SK-N-SH (cell line): ENCODE measurements at regions not wholly inside any gene's neighbourhood (a gene's known extent, or its start where the extent isn't known, plus 50 kb on each side); places are given as distances from the start of the nearest gene placed in this dataset.

Experiments used
- CTCF ChIA-PET: fragments of 300-600, 350-600 bp; formaldehyde crosslinking; extraction: SDS; loops from one replicate; lab custom pipeline; 2021; lab: Yijun Ruan, JAX
- POLR2A ChIA-PET: fragments of 350-600 bp; sonication (Branson Sonifier 250); formaldehyde crosslinking; extraction: SDS; loops from one replicate; lab custom pipeline; 2020; ENCODE audit warnings: antibody characterized with exemption, inconsistent platforms; lab: Yijun Ruan, JAX
- DNase-seq: peaks from one replicate; pipeline ENCODE4 v3.0.0; 2012
- H2AFZ ChIP-seq: fragments of 200-600 bp; sonication (generic); 2 replicates; pipeline ENCODE4 v1.8.1; 2016; ENCODE audit warnings: antibody characterized with exemption, mild to moderate bottlenecking, low read depth
- H3F3A ChIP-seq: fragments of 200-600 bp; sonication (generic); replicated peaks from 2 replicates; pipeline ENCODE3; 2016; ENCODE audit warnings: antibody characterized with exemption, mild to moderate bottlenecking; ENCODE audit not compliant: insufficient read depth
- H3K27ac ChIP-seq, 2 experiments: fragments of 200-500 bp in 1 of 2; fragments of 200-600 bp in 1 of 2; sonication (Bioruptor generic) in 1 of 2; sonication (generic), shearing (Covaris generic) in 1 of 2; 2 replicates each; pipeline versions ENCODE4 v1.5.1 to v1.6.1; 2014 to 2016; ENCODE audit warnings: low read depth in 2 of 2, inconsistent platforms in 1 of 2, low read length in 1 of 2, mild to moderate bottlenecking in 1 of 2, mixed read lengths in 1 of 2
- H3K27me3 ChIP-seq: fragments of 200-600 bp; sonication (generic), shearing (Covaris generic); 2 replicates; pipeline ENCODE4 v1.6.1; 2016; ENCODE audit warnings: mixed run types; ENCODE audit not compliant: insufficient read depth
- H3K36me3 ChIP-seq, 2 experiments: fragments of 200-500 bp in 1 of 2; fragments of 200-600 bp in 1 of 2; sonication (Bioruptor generic) in 1 of 2; sonication (generic) in 1 of 2; replicated peaks in 1 of 2; 2 replicates each; pipeline versions ENCODE3 to v1.5.1; 2014 to 2016; ENCODE audit warnings: low read length in 1 of 2, mild to moderate bottlenecking in 1 of 2; ENCODE audit not compliant: insufficient read depth in 2 of 2, control insufficient read depth in 1 of 2
- H3K4me1 ChIP-seq, 2 experiments: fragments of 200-500 bp in 1 of 2; fragments of 200-600 bp in 1 of 2; sonication (Bioruptor generic) in 1 of 2; sonication (generic), shearing (Covaris generic) in 1 of 2; 2 replicates each; pipeline versions ENCODE4 v1.5.1 to v1.6.1; 2014 to 2016; ENCODE audit warnings: low read depth in 1 of 2, low read length in 1 of 2, mixed run types in 1 of 2; ENCODE audit not compliant: insufficient read depth in 2 of 2, control insufficient read depth in 1 of 2
- H3K4me2 ChIP-seq: fragments of 200-600 bp; sonication (generic), shearing (Covaris generic); 2 replicates; pipeline ENCODE4 v1.6.1; 2017; ENCODE audit warnings: mixed run types
- H3K4me3 ChIP-seq, 2 experiments: fragments of 200-500 bp in 1 of 2; fragments of 200-600 bp in 1 of 2; sonication (Bioruptor generic) in 1 of 2; sonication (generic), shearing (Covaris generic) in 1 of 2; 2 replicates each; pipeline versions ENCODE4 v1.5.1 to v1.8.1; 2014 to 2016; ENCODE audit warnings: low read depth in 2 of 2, inconsistent platforms in 1 of 2, low read length in 1 of 2, mild to moderate bottlenecking in 1 of 2, mixed read lengths in 1 of 2, moderate library complexity in 1 of 2
- H3K79me2 ChIP-seq: fragments of 200-600 bp; sonication (generic); 2 replicates; pipeline ENCODE4 v1.8.1; 2017; ENCODE audit warnings: mild to moderate bottlenecking; ENCODE audit not compliant: insufficient read depth
- H3K9ac ChIP-seq: fragments of 200-600 bp; sonication (generic); 2 replicates; pipeline ENCODE4 v1.6.1; 2017; ENCODE audit warnings: mixed run types
- H3K9me2 ChIP-seq: fragments of 200-600 bp; sonication (generic); 2 replicates; pipeline ENCODE4 v1.6.1; 2017; ENCODE audit warnings: mixed run types
- H3K9me3 ChIP-seq: fragments of 200-600 bp; sonication (generic); 2 replicates; pipeline ENCODE4 v1.6.1; 2017; ENCODE audit warnings: mixed run types, mild to moderate bottlenecking, moderate library complexity
- H4K20me1 ChIP-seq: fragments of 200-600 bp; sonication (generic); 2 replicates; pipeline ENCODE4 v1.6.1; 2017; ENCODE audit warnings: mild to moderate bottlenecking, mixed run types; ENCODE audit not compliant: insufficient read depth
- CHD2 ChIP-seq: fragments of 150-350 bp; IDR thresholded peaks from 2 replicates; pipeline ENCODE4 v1.6.1; 2018; ENCODE audit warnings: low read length; ENCODE audit not compliant: partially characterized antibody
- EZH2phosphoT487 ChIP-seq: fragments of 200-600 bp; sonication (generic); IDR thresholded peaks from 2 replicates; pipeline ENCODE4 v1.6.1; 2017; ENCODE audit warnings: low read depth, mixed run types, mild to moderate bottlenecking, antibody characterized with exemption, moderate library complexity, borderline replicate concordance
- FOSL2 ChIP-seq: IDR thresholded peaks from 2 replicates; pipeline ENCODE4 v1.4.0; 2012; ENCODE audit warnings: low read depth, mild to moderate bottlenecking, moderate library complexity, borderline replicate concordance
- FOXJ3 ChIP-seq: sonication (generic); formaldehyde crosslinking; IDR thresholded peaks from 2 replicates; pipeline ENCODE4 v1.5.1; 2020; ENCODE audit warnings: mild to moderate bottlenecking, missing genetic modification reagents
- FOXM1 ChIP-seq: IDR thresholded peaks from 2 replicates; pipeline ENCODE4 v1.4.0; 2012; ENCODE audit warnings: low read depth, mild to moderate bottlenecking
- MEF2A ChIP-seq: IDR thresholded peaks from 2 replicates; pipeline ENCODE4 v1.4.0; 2012; ENCODE audit warnings: low read depth, borderline replicate concordance
- NFIC ChIP-seq: IDR thresholded peaks from 2 replicates; pipeline ENCODE4 v1.4.0; 2012; ENCODE audit warnings: borderline replicate concordance
- NRF1 ChIP-seq: IDR thresholded peaks from 2 replicates; pipeline ENCODE4 v1.6.1; 2012; ENCODE audit warnings: low read depth, mild to moderate bottlenecking, low read length
- RFX5 ChIP-seq: IDR thresholded peaks from 2 replicates; pipeline ENCODE4 v1.6.1; 2012; ENCODE audit warnings: mild to moderate bottlenecking, improper control_type of control experiment, low read length
- SMC3 ChIP-seq: IDR thresholded peaks from 2 replicates; pipeline ENCODE4 v1.6.1; 2012; ENCODE audit warnings: low read depth, low read length, improper control_type of control experiment
- TF ChIP-seq, protein P1 (sequence below): fragments of 150-350 bp; IDR thresholded peaks from 2 replicates; pipeline ENCODE4 v1.6.1; 2016; ENCODE audit warnings: mild to moderate bottlenecking, low read depth, low read length
- TF ChIP-seq, protein P2 (sequence below): IDR thresholded peaks from 2 replicates; pipeline ENCODE4 v1.6.1; 2012; ENCODE audit warnings: mild to moderate bottlenecking, low read depth, low read length, moderate library complexity
- TF ChIP-seq, protein P3 (sequence below): fragments of 200-600 bp; sonication (generic); IDR thresholded peaks from 2 replicates; pipeline ENCODE4 v1.6.1; 2017; ENCODE audit warnings: antibody characterized with exemption, mild to moderate bottlenecking, moderate library complexity
- TF ChIP-seq, protein P4 (sequence below): IDR thresholded peaks from 2 replicates; pipeline ENCODE4 v1.4.0; 2012; ENCODE audit warnings: low read depth, borderline replicate concordance
- TF ChIP-seq, protein P5 (sequence below): fragments of 150-350 bp; IDR thresholded peaks from 2 replicates; pipeline ENCODE4 v1.6.1; 2017; ENCODE audit warnings: antibody characterized with exemption, low read length, low read depth, borderline replicate concordance
- TF ChIP-seq, protein P6 (sequence below): IDR thresholded peaks from 2 replicates; pipeline ENCODE4 v1.4.0; 2012; ENCODE audit warnings: low read depth
- TF ChIP-seq, protein P7 (sequence below): IDR thresholded peaks from 2 replicates; pipeline ENCODE4; 2012

DNA sequence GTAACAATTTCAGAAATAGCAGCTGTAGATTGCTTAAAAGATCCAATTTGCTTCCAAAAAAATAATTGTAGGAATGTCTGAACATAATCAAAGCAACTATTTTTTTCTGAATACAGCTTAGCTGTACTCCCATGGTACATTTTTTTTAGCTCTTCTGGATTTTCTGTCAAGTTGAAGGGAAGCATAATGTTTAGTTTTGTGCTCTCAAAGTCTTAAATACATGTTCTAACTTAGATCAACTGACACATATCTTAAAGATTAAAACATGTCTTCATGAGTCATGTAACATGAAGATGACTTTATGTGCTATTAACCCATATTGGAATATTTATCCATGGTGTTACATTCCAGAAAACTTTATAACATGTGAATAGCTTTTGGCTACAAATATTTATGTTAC is 255.7 kb downstream of the BTG1 start:
- CTCF ChIA-PET: no interaction called here
- no peak for DNase-seq
- TF ChIP-seq, protein P1, sequence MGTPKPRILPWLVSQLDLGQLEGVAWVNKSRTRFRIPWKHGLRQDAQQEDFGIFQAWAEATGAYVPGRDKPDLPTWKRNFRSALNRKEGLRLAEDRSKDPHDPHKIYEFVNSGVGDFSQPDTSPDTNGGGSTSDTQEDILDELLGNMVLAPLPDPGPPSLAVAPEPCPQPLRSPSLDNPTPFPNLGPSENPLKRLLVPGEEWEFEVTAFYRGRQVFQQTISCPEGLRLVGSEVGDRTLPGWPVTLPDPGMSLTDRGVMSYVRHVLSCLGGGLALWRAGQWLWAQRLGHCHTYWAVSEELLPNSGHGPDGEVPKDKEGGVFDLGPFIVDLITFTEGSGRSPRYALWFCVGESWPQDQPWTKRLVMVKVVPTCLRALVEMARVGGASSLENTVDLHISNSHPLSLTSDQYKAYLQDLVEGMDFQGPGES: no peak
- TF ChIP-seq, protein P2, sequence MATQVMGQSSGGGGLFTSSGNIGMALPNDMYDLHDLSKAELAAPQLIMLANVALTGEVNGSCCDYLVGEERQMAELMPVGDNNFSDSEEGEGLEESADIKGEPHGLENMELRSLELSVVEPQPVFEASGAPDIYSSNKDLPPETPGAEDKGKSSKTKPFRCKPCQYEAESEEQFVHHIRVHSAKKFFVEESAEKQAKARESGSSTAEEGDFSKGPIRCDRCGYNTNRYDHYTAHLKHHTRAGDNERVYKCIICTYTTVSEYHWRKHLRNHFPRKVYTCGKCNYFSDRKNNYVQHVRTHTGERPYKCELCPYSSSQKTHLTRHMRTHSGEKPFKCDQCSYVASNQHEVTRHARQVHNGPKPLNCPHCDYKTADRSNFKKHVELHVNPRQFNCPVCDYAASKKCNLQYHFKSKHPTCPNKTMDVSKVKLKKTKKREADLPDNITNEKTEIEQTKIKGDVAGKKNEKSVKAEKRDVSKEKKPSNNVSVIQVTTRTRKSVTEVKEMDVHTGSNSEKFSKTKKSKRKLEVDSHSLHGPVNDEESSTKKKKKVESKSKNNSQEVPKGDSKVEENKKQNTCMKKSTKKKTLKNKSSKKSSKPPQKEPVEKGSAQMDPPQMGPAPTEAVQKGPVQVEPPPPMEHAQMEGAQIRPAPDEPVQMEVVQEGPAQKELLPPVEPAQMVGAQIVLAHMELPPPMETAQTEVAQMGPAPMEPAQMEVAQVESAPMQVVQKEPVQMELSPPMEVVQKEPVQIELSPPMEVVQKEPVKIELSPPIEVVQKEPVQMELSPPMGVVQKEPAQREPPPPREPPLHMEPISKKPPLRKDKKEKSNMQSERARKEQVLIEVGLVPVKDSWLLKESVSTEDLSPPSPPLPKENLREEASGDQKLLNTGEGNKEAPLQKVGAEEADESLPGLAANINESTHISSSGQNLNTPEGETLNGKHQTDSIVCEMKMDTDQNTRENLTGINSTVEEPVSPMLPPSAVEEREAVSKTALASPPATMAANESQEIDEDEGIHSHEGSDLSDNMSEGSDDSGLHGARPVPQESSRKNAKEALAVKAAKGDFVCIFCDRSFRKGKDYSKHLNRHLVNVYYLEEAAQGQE: no peak
- TF ChIP-seq RFX5 (no peak), EZH2phosphoT487 (no peak), CHD2 (no peak), FOXM1 (no peak), SMC3 (no peak), FOSL2 (no peak), NFIC (no peak), FOXJ3 (CRISPR knock-in tag) (no peak), MEF2A (no peak), NRF1 (no peak)
- TF ChIP-seq, protein P3, sequence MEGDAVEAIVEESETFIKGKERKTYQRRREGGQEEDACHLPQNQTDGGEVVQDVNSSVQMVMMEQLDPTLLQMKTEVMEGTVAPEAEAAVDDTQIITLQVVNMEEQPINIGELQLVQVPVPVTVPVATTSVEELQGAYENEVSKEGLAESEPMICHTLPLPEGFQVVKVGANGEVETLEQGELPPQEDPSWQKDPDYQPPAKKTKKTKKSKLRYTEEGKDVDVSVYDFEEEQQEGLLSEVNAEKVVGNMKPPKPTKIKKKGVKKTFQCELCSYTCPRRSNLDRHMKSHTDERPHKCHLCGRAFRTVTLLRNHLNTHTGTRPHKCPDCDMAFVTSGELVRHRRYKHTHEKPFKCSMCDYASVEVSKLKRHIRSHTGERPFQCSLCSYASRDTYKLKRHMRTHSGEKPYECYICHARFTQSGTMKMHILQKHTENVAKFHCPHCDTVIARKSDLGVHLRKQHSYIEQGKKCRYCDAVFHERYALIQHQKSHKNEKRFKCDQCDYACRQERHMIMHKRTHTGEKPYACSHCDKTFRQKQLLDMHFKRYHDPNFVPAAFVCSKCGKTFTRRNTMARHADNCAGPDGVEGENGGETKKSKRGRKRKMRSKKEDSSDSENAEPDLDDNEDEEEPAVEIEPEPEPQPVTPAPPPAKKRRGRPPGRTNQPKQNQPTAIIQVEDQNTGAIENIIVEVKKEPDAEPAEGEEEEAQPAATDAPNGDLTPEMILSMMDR: no peak
- TF ChIP-seq, protein P4, sequence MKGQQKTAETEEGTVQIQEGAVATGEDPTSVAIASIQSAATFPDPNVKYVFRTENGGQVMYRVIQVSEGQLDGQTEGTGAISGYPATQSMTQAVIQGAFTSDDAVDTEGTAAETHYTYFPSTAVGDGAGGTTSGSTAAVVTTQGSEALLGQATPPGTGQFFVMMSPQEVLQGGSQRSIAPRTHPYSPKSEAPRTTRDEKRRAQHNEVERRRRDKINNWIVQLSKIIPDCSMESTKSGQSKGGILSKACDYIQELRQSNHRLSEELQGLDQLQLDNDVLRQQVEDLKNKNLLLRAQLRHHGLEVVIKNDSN: no peak
- TF ChIP-seq, protein P5, sequence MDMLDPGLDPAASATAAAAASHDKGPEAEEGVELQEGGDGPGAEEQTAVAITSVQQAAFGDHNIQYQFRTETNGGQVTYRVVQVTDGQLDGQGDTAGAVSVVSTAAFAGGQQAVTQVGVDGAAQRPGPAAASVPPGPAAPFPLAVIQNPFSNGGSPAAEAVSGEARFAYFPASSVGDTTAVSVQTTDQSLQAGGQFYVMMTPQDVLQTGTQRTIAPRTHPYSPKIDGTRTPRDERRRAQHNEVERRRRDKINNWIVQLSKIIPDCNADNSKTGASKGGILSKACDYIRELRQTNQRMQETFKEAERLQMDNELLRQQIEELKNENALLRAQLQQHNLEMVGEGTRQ: no peak
- TF ChIP-seq, protein P6, sequence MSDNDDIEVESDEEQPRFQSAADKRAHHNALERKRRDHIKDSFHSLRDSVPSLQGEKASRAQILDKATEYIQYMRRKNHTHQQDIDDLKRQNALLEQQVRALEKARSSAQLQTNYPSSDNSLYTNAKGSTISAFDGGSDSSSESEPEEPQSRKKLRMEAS: no peak
- TF ChIP-seq, protein P7, sequence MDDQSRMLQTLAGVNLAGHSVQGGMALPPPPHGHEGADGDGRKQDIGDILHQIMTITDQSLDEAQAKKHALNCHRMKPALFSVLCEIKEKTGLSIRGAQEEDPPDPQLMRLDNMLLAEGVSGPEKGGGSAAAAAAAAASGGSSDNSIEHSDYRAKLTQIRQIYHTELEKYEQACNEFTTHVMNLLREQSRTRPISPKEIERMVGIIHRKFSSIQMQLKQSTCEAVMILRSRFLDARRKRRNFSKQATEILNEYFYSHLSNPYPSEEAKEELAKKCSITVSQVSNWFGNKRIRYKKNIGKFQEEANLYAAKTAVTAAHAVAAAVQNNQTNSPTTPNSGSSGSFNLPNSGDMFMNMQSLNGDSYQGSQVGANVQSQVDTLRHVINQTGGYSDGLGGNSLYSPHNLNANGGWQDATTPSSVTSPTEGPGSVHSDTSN: no peak
- no peak overlapping the region for H3K9ac ChIP-seq
- H3K79me2 ChIP-seq: no peaks in the 10 kb centered on the region
- H4K20me1 ChIP-seq: no peaks in the 10 kb centered on the region
- H3K9me3 ChIP-seq: no peaks in the 10 kb centered on the region
- H3K9me2 ChIP-seq: no peaks in the 10 kb centered on the region
- H3F3A ChIP-seq: no peaks in the 10 kb centered on the region
- no peak overlapping the region for H3K27ac ChIP-seq
- H3K4me1 ChIP-seq: no peaks in the 10 kb centered on the region; a peak in 1 of 4 replicates
- POLR2A ChIA-PET: no interaction called here
- H3K4me3 ChIP-seq: no peak overlapping the region
- H3K4me2 ChIP-seq: no peak overlapping the region
- no peak overlapping the region for H2AFZ ChIP-seq
- no peaks in the 10 kb centered on the region for H3K36me3 ChIP-seq
- H3K27me3 ChIP-seq: no peaks in the 10 kb centered on the region
